Thymus (tissue), 11 donors: ENCODE measurements at regions not wholly inside any gene's neighbourhood (a gene's known extent, or its start where the extent isn't known, plus 50 kb on each side); places are given as distances from the start of the nearest gene placed in this dataset.

Experiments used
- DNase-seq, 9 donors: peaks; one replicate each; pipeline ENCODE4 v3.0.0-alpha.2; 2013; ENCODE audit warnings: low spot score in 9 of 9, low read depth in 6 of 9, missing footprints in 1 of 9
- H3K27ac ChIP-seq, 2 donors: one replicate each; pipeline ENCODE4 v1.5.1; 2013; ENCODE audit warnings: control low read depth in 1 of 2, low read depth in 1 of 2, low read length in 1 of 2, mild to moderate bottlenecking in 1 of 2, moderate library complexity in 1 of 2
- H3K27me3 ChIP-seq, 2 donors: one replicate each; pipeline ENCODE4 v1.5.1; 2013; ENCODE audit warnings: low read length in 1 of 2; ENCODE audit not compliant: control insufficient read depth in 2 of 2, insufficient read depth in 1 of 2
- H3K36me3 ChIP-seq, 2 donors: one replicate each; pipeline ENCODE4 v1.5.1; 2013; ENCODE audit warnings: low read length in 1 of 2, mild to moderate bottlenecking in 1 of 2, moderate library complexity in 1 of 2; ENCODE audit not compliant: control insufficient read depth in 2 of 2, insufficient read depth in 2 of 2
- H3K4me1 ChIP-seq, 2 donors: one replicate each; pipeline ENCODE4 v1.5.1; 2013; ENCODE audit warnings: low read length in 2 of 2; ENCODE audit not compliant: control insufficient read depth in 2 of 2, insufficient read depth in 2 of 2
- H3K4me3 ChIP-seq, 2 donors: one replicate each; pipeline ENCODE4 v1.5.1; 2013; ENCODE audit warnings: low read length in 2 of 2, control low read depth in 1 of 2, mild to moderate bottlenecking in 1 of 2
- H3K9me3 ChIP-seq, 2 donors: one replicate each; pipeline ENCODE4 v1.5.1; 2013; ENCODE audit warnings: low read length in 1 of 2, mild to moderate bottlenecking in 1 of 2; ENCODE audit not compliant: control insufficient read depth in 2 of 2, insufficient read depth in 1 of 2
- WGBS: extraction: QIAGEN DNeasy Blood & Tissue Kit; methylation state at CpG from one replicate; pipeline ENCODE4 v1.1.7; 2013; 5-methylcytosine and 5-hydroxymethylcytosine counted together
- donor health status: healthy.

- Histone ChIP-seq H3K4me3 (no peak overlapping the region), H3K4me1 (no peaks in the 10 kb centered on the region), H3K27ac (no peak overlapping the region), H3K9me3 (no peaks in the 10 kb centered on the region), H3K27me3 (no peaks in the 10 kb centered on the region), H3K36me3 (no peaks in the 10 kb centered on the region)
- DNase-seq = no peak
- 70% methylated on average over 3 of the region's 3 CpGs for WGBS
These were observed 311.0 kb downstream of the GPAM start for GRCh38 chr10:111872591-111872990.

- no peaks in the 10 kb centered on the region for H3K36me3 ChIP-seq
- H3K4me1 ChIP-seq = no peaks in the 10 kb centered on the region
- 86% methylated on average over 4 of the region's 4 CpGs for WGBS
- H3K27ac ChIP-seq = no peak overlapping the region
- no peak overlapping the region for H3K4me3 ChIP-seq
- DNase-seq = no peak
- H3K9me3 ChIP-seq = no peaks in the 10 kb centered on the region
- H3K27me3 ChIP-seq = no peaks in the 10 kb centered on the region
These were observed 310.5 kb downstream of the GPAM start for GRCh38 chr10:111873041-111873440.

GRCh38 chr10:111873621-111874135 is 309.9 kb downstream of the GPAM start:
- H3K4me1 ChIP-seq = no peaks in the 10 kb centered on the region
- H3K36me3 ChIP-seq = no peaks in the 10 kb centered on the region
- WGBS = 92% methylated on average over 7 of the region's 7 CpGs
- DNase-seq = no peak
- no peak overlapping the region for H3K4me3 ChIP-seq
- H3K27ac ChIP-seq = no peak overlapping the region
- no peaks in the 10 kb centered on the region for H3K27me3 ChIP-seq
- no peaks in the 10 kb centered on the region for H3K9me3 ChIP-seq

GRCh38 chr10:111874576-111874975 is 309.0 kb downstream of the GPAM start:
- no peaks in the 10 kb centered on the region for H3K9me3 ChIP-seq
- no peaks in the 10 kb centered on the region for H3K27me3 ChIP-seq
- WGBS = 86% methylated on average over 3 of the region's 3 CpGs
- H3K4me3 ChIP-seq = no peak overlapping the region
- DNase-seq = no peak
- H3K36me3 ChIP-seq = no peaks in the 10 kb centered on the region
- no peaks in the 10 kb centered on the region for H3K4me1 ChIP-seq
- no peak overlapping the region for H3K27ac ChIP-seq

- H3K9me3 ChIP-seq = no peaks in the 10 kb centered on the region
- no peaks in the 10 kb centered on the region for H3K4me1 ChIP-seq
- no peaks in the 10 kb centered on the region for H3K27me3 ChIP-seq
- no peak overlapping the region for H3K27ac ChIP-seq
- no peaks in the 10 kb centered on the region for H3K36me3 ChIP-seq
- 73% methylated on average over 4 of the region's 4 CpGs for WGBS
- DNase-seq = no peak
- no peak overlapping the region for H3K4me3 ChIP-seq
These were observed 307.8 kb downstream of the GPAM start for GRCh38 chr10:111875725-111876124.

- WGBS = 50% methylated on average over 3 of the region's 3 CpGs
- Histone ChIP-seq H3K27ac (no peak overlapping the region), H3K27me3 (no peaks in the 10 kb centered on the region), H3K4me3 (no peak overlapping the region), H3K36me3 (no peaks in the 10 kb centered on the region), H3K4me1 (no peaks in the 10 kb centered on the region), H3K9me3 (no peaks in the 10 kb centered on the region)
- no peak for DNase-seq
These were observed 306.3 kb downstream of the GPAM start for GRCh38 chr10:111877258-111877657.

GRCh38 chr10:111879969-111880368 is 303.6 kb downstream of the GPAM start:
- Histone ChIP-seq H3K27me3 (no peaks in the 10 kb centered on the region), H3K4me3 (no peak overlapping the region), H3K4me1 (no peaks in the 10 kb centered on the region), H3K27ac (no peak overlapping the region), H3K36me3 (no peaks in the 10 kb centered on the region), H3K9me3 (no peaks in the 10 kb centered on the region)
- no peak for DNase-seq
- 91% methylated on average over 2 of the region's 2 CpGs for WGBS

- Histone ChIP-seq H3K9me3 (no peaks in the 10 kb centered on the region), H3K4me3 (no peak overlapping the region), H3K27me3 (no peaks in the 10 kb centered on the region), H3K4me1 (no peaks in the 10 kb centered on the region), H3K27ac (no peak overlapping the region), H3K36me3 (no peaks in the 10 kb centered on the region)
- whole genome bisulfite sequencing = 81% methylated on average over 1 of the region's 1 CpG
- no peak for DNase-seq
These were observed 298.5 kb downstream of the GPAM start for GRCh38 chr10:111885046-111885445.

- 90% methylated on average over 6 of the region's 6 CpGs for WGBS
- H3K4me3 ChIP-seq = no peak overlapping the region
- DNase-seq = no peak
- H3K27me3 ChIP-seq = no peaks in the 10 kb centered on the region
- no peaks in the 10 kb centered on the region for H3K9me3 ChIP-seq
- no peak overlapping the region for H3K27ac ChIP-seq
- H3K4me1 ChIP-seq = no peaks in the 10 kb centered on the region
- no peaks in the 10 kb centered on the region for H3K36me3 ChIP-seq
These were observed 297.6 kb downstream of the GPAM start for GRCh38 chr10:111885919-111886318.

- Histone ChIP-seq H3K4me3 (no peak overlapping the region), H3K9me3 (no peaks in the 10 kb centered on the region), H3K4me1 (no peaks in the 10 kb centered on the region), H3K27me3 (no peaks in the 10 kb centered on the region), H3K36me3 (no peaks in the 10 kb centered on the region), H3K27ac (no peak overlapping the region)
- DNase-seq = no peak
- 85% methylated on average over 2 of the region's 2 CpGs for WGBS
These were observed 296.3 kb downstream of the GPAM start for GRCh38 chr10:111887266-111887665.
